B cell (primary cell): ENCODE measurements at regions not wholly inside any gene's neighbourhood (a gene's known extent, or its start where the extent isn't known, plus 50 kb on each side); places are given as distances from the start of the nearest gene placed in this dataset.

Experiments
- ATAC-seq: fragments of 200-7000 bp; cut with Tn5 transposase; one replicate; pipeline ENCODE4 v1.10.0; 2021; ENCODE audit warnings: low read depth, mild to moderate bottlenecking, moderate number of reproducible peaks, moderate library complexity
- CTCF ChIA-PET: fragments of 350-600 bp; sonication (Branson Sonifier 250); formaldehyde crosslinking; loops from one replicate; lab custom pipeline; 2021; ENCODE audit warnings: antibody characterized with exemption, inconsistent platforms; lab: Charles Lee
- POLR2A ChIA-PET: fragments of 350-600 bp; sonication (Branson Sonifier 250); formaldehyde crosslinking; loops from one replicate; lab custom pipeline; 2021; ENCODE audit warnings: antibody characterized with exemption; lab: Charles Lee
- DNase-seq: peaks from one replicate; pipeline ENCODE4 v3.0.0; 2013
- H2AFZ ChIP-seq: 2 replicates; pipeline ENCODE4 v1.6.1; 2012; ENCODE audit warnings: mild to moderate bottlenecking, low read depth, low read length; ENCODE audit not compliant: insufficient read depth, poor library complexity, severe bottlenecking
- H3K27ac ChIP-seq, 2 donors: 1 replicate in 1 of 2; 2 replicates in 1 of 2; pipeline ENCODE4 v1.5.1; 2012 to 2013; ENCODE audit warnings: low read length in 2 of 2, mild to moderate bottlenecking in 2 of 2, moderate library complexity in 1 of 2
- H3K27me3 ChIP-seq, 4 experiments: fragments of 200-600 bp in 1 of 4; sonication (generic) in 1 of 4; replicated peaks in 1 of 4; 1 replicate in 2 of 4; 2 replicates in 2 of 4; pipeline versions ENCODE4 v1.6.1 to v1.7.0; 2013 to 2016; ENCODE audit warnings: low read length in 3 of 4, mild to moderate bottlenecking in 2 of 4, mixed read lengths in 1 of 4, moderate library complexity in 1 of 4; ENCODE audit not compliant: insufficient read depth in 4 of 4, control insufficient read depth in 3 of 4; ENCODE audit errors: control extremely low read depth in 1 of 4
- H3K36me3 ChIP-seq, 2 experiments: replicated peaks in 1 of 2; 1 replicate in 1 of 2; 2 replicates in 1 of 2; pipeline versions ENCODE4 v1.6.1 to v1.7.1; 2013; ENCODE audit warnings: low read length in 1 of 2; ENCODE audit not compliant: insufficient read depth in 2 of 2, control insufficient read depth in 1 of 2; ENCODE audit errors: control extremely low read depth in 1 of 2, extremely low read depth in 1 of 2
- H3K4me1 ChIP-seq, 2 donors: fragments of 200-600 bp in 1 of 2; sonication (generic) in 1 of 2; 1 replicate in 1 of 2; 2 replicates in 1 of 2; pipeline versions ENCODE4 v1.5.1 to v1.6.1; 2013 to 2017; ENCODE audit warnings: low read length in 2 of 2; ENCODE audit not compliant: control insufficient read depth in 2 of 2, insufficient read depth in 2 of 2
- H3K4me2 ChIP-seq: replicated peaks from 2 replicates; pipeline ENCODE3; 2012; ENCODE audit warnings: mild to moderate bottlenecking, low read depth, low read length; ENCODE audit not compliant: poor library complexity, severe bottlenecking
- H3K4me3 ChIP-seq, 5 experiments: fragments of 200-600 bp in 1 of 5; sonication (generic) in 1 of 5; 1 replicate in 3 of 5; 2 replicates in 2 of 5; pipeline versions ENCODE4 v1.5.1 to v1.7.0; 2011 to 2016; ENCODE audit warnings: low read length in 4 of 5, mild to moderate bottlenecking in 4 of 5, low read depth in 2 of 5, control low read depth in 1 of 5, moderate library complexity in 1 of 5; ENCODE audit not compliant: insufficient read depth in 1 of 5; ENCODE audit errors: control extremely low read depth in 1 of 5, extremely low read depth in 1 of 5
- H3K79me2 ChIP-seq: fragments of 200-600 bp; sonication (generic); one replicate; pipeline ENCODE4 v1.6.0; 2016; ENCODE audit warnings: low read length; ENCODE audit not compliant: control insufficient read depth, insufficient read depth
- H3K9ac ChIP-seq: fragments of 200-600 bp; sonication (generic); 2 replicates; pipeline ENCODE4 v1.6.1; 2017; ENCODE audit warnings: mild to moderate bottlenecking, low read length, moderate library complexity
- H3K9me3 ChIP-seq, 3 donors: one replicate each; pipeline versions ENCODE4 v1.6.1 to v1.7.1; 2013; ENCODE audit warnings: low read length in 2 of 3; ENCODE audit not compliant: control insufficient read depth in 2 of 3, insufficient read depth in 1 of 3; ENCODE audit errors: control extremely low read depth in 1 of 3
- H4K20me1 ChIP-seq: 2 replicates; pipeline ENCODE4 v1.6.0; 2012; ENCODE audit warnings: mild to moderate bottlenecking, low read length; ENCODE audit not compliant: insufficient read depth, control insufficient read depth, poor library complexity, severe bottlenecking
- H3K27ac Mint-ChIP-seq: one replicate; pipeline ENCODE4 v1.8.0; 2021; ENCODE audit warnings: mixed read lengths
- H3K27me3 Mint-ChIP-seq: one replicate; pipeline ENCODE4 v1.8.0; 2021; ENCODE audit warnings: mixed read lengths
- H3K4me1 Mint-ChIP-seq: one replicate; pipeline ENCODE4 v1.8.0; 2021; ENCODE audit warnings: mixed read lengths
- H3K4me3 Mint-ChIP-seq: one replicate; pipeline ENCODE4 v1.8.0; 2021; ENCODE audit warnings: mixed read lengths
- H3K9me3 Mint-ChIP-seq: one replicate; pipeline ENCODE4 v1.8.0; 2022; ENCODE audit warnings: mixed read lengths; ENCODE audit not compliant: insufficient read depth
- CTCF ChIP-seq: fragments of 200-600 bp; IDR thresholded peaks from one replicate; pipeline ENCODE4 v1.8.0; 2022; ENCODE audit warnings: antibody characterized with exemption, mild to moderate bottlenecking
- EZH2 ChIP-seq: IDR thresholded peaks from 2 replicates; pipeline ENCODE4 v1.6.1; 2012; ENCODE audit warnings: borderline replicate concordance, low read depth, mild to moderate bottlenecking, moderate library complexity, low read length; ENCODE audit not compliant: insufficient read depth, poor library complexity, severe bottlenecking
- WGBS: methylation state at CpG from one replicate; pipeline ENCODE4 v1.1.5; 2013; ENCODE audit warnings: missing lambda C conversion rate; ENCODE audit not compliant: insufficient coverage; 5-methylcytosine and 5-hydroxymethylcytosine counted together
- intact Hi-C: fragments of 100-400 bp; cut with micrococcal nuclease; formaldehyde crosslinking; loops from one replicate; pipeline ENCODE4 v1.10.0; 2022

DNA sequence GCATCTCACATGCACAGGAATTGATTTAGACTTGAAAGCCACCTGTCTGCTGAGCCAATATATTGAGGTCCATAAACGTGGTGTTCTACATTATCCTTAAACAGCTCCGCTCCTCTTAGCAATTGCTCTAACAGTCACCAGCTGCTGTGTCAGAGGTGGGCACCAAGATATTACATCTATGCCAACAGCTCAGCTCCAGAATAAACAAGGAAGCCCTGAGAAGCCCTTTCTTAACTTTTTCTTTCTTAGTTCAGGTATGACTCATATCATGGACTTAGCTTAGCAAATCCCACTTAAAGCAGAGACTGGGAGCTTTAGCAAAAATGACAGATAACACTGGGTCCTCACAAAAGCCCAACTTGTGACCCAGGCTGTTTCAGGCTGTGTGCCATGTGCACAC, 436.6 kb downstream of the IRS1 start:
- ChIA-PET POLR2A (no interaction called here), CTCF (no interaction called here)
- H3K4me2 ChIP-seq: no peak overlapping the region
- intact Hi-C loops: no loop called here
- ATAC-seq: no peak
- no peaks in the 10 kb centered on the region for H3K27me3 ChIP-seq
- WGBS: 83% methylated on average over 2 of the region's 2 CpGs
- H4K20me1 ChIP-seq: no peaks in the 10 kb centered on the region
- no peaks in the 10 kb centered on the region for H3K79me2 ChIP-seq
- no peak overlapping the region for H3K27ac ChIP-seq
- no peaks in the 10 kb centered on the region for H3K9me3 Mint-ChIP-seq
- no peak for DNase-seq
- no peak for TF ChIP-seq CTCF
- TF ChIP-seq EZH2: no peak
- H3K36me3 ChIP-seq: no peaks in the 10 kb centered on the region
- H2AFZ ChIP-seq: no peak overlapping the region
- peaks cover 11% of the 10 kb centered on the region for H3K27me3 Mint-ChIP-seq
- no peaks in the 10 kb centered on the region for H3K9me3 ChIP-seq
- no peak overlapping the region for H3K9ac ChIP-seq
- no peak overlapping the region for H3K27ac Mint-ChIP-seq
- no peaks in the 10 kb centered on the region for H3K4me1 Mint-ChIP-seq
- no peaks in the 10 kb centered on the region for H3K4me1 ChIP-seq
- no peak overlapping the region for H3K4me3 ChIP-seq
- H3K4me3 Mint-ChIP-seq: no peak overlapping the region

DNA sequence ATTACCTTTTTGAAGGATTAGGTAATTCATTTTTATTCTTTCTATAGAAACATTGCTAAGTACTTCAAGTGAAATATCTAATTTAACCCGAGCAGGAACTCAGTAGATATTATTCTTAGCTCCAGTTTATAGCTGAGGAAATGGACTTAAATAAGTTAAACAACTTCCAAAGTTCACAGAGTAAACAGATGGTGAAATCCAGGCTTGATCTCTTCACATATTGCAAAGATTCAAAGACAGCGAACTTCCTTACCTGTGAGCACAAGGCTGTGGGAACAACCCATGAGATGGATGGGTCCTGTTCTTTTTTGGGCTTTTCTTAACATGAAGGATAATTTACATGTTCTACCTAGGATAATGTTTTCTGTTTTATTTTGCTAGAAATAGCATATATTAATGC, 439.0 kb downstream of the IRS1 start:
- intact Hi-C loops: no loop called here
- no peaks in the 10 kb centered on the region for H3K27me3 ChIP-seq
- H3K27me3 Mint-ChIP-seq: peaks cover 11% of the 10 kb centered on the region

More for the DNA sequence above, 439.0 kb downstream of the IRS1 start:
- H3K36me3 ChIP-seq: no peaks in the 10 kb centered on the region
- H3K4me1 ChIP-seq: no peaks in the 10 kb centered on the region
- ChIA-PET CTCF (interaction anchor here (0.7 kb wide), 1 partner anchor 115 kb away, joined by 3 read pairs; no protein-coding TSS in a partner anchor), POLR2A (no interaction called here)
- H3K79me2 ChIP-seq: no peaks in the 10 kb centered on the region
- H3K27ac ChIP-seq: no peak overlapping the region
- no peak overlapping the region for H3K9ac ChIP-seq
- Mint-ChIP-seq H3K4me1 (no peaks in the 10 kb centered on the region), H3K9me3 (no peaks in the 10 kb centered on the region), H3K4me3 (no peak overlapping the region), H3K27ac (no peak overlapping the region)
- no CpG with 5 or more reads among the region's 2 CpGs for WGBS
- H3K9me3 ChIP-seq: no peaks in the 10 kb centered on the region
- no peaks in the 10 kb centered on the region for H4K20me1 ChIP-seq
- H3K4me2 ChIP-seq: no peak overlapping the region
- H2AFZ ChIP-seq: no peak overlapping the region
- no peak for ATAC-seq
- no peak for TF ChIP-seq EZH2
- no peak for DNase-seq
- H3K4me3 ChIP-seq: no peak overlapping the region
